ENCODE measurements at regions not wholly inside any gene's neighbourhood (a gene's known extent, or its start where the extent isn't known, plus 50 kb on each side); places are given as distances from the start of the nearest gene placed in this dataset.
A peak's percentile ranks its signal among the peaks of the same experiment; 100 is the strongest.

DNA sequence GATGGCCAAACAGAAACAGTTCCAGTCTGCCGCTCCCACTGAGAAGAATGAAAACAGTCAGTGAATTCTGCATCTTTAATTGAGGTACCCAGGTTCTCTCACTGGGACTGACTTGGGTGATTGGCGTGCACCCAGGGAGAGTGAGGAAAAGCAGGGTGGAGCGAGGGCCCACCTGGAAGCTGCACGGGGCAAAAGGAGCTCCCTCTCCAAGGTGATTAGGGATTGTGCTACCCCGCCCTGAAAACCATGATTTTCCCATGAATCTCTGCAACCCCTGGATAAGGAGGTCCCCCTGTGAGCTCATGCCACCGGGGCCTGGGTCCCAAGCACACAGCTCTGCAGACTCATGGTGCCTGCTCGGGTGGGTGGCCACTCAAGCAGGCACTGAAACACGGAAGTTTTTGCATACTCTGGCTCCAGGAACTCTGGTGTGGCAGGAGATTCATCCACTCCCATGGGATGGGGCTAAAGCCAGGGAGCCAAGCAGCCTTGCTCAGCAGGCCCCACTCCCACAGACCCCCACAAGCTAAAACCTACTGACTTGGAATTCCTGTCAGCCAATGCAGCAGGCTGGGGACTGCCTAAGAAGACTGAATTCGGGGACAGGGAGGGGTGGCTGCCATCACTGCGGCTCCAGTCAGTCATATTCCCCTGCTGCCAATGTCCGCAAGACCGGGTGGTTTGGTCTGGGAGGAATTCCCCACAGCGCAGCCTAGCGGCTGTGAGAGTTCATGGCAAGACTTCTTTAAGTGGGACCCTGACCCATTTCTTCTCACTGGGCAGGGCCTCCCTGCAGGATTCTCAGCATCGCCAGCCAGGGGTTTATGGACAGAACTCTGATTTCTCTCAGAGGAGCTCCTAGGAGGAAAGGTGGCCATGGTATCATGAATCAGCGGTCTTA is 652.2 kb upstream of the RGMB start:
- TF ChIP-seq, protein P1, sequence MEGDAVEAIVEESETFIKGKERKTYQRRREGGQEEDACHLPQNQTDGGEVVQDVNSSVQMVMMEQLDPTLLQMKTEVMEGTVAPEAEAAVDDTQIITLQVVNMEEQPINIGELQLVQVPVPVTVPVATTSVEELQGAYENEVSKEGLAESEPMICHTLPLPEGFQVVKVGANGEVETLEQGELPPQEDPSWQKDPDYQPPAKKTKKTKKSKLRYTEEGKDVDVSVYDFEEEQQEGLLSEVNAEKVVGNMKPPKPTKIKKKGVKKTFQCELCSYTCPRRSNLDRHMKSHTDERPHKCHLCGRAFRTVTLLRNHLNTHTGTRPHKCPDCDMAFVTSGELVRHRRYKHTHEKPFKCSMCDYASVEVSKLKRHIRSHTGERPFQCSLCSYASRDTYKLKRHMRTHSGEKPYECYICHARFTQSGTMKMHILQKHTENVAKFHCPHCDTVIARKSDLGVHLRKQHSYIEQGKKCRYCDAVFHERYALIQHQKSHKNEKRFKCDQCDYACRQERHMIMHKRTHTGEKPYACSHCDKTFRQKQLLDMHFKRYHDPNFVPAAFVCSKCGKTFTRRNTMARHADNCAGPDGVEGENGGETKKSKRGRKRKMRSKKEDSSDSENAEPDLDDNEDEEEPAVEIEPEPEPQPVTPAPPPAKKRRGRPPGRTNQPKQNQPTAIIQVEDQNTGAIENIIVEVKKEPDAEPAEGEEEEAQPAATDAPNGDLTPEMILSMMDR (conservative IDR thresholded peaks at IDR 0.05), result peak; percentile 63
- TF ChIP-seq ZFX (IDR thresholded peaks at IDR 0.05), result no peak

DNA sequence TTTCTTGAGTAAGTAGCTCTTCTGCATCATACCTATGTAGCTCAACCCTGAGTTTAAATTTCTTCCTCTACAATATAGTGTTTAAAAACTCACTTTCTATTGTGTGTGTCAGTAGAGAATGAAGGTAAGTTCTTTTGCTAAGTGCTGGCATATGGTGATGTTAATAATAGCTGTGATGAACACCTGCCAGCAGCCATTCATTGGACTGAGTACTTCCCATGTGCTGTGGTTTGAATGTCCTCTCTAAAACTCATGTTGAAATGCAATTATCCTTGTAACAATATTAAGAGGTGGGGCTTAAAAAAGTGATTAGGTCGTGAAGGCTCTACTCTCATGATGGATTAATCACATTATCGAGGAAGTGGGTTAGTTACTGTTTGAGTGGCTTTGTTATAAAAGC is 645.2 kb upstream of the RGMB start:
- no peak overlapping the region for H3K27ac ChIP-seq
- TF ChIP-seq ZFX (IDR thresholded peaks at IDR 0.05), result no peak
- TF ChIP-seq, protein P1 (conservative IDR thresholded peaks at IDR 0.05), result no peak

More for the DNA sequence above, 652.2 kb upstream of the RGMB start:
- no peak overlapping the region for H3K27ac ChIP-seq

DNA sequence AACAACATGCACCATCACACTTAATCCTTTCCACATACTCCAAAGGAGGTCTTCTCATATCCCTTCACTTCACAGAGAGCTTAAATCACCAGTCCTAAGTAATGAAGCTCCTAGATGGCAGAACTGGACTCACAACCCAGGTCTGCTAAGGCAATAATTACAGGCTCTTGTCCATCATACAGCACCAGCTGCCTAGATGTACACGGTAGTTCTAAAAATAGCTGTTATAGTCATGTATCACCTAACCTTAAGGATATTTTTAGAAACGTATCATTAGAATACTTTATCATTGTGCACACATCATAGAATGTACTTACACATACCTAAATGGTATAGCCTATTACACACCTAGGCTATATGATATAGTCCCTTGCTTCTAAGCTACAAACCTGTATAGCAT is 644.6 kb upstream of the RGMB start:
- TF ChIP-seq ZFX (IDR thresholded peaks at IDR 0.05), result no peak
- TF ChIP-seq, protein P1 (conservative IDR thresholded peaks at IDR 0.05), result no peak

DNA sequence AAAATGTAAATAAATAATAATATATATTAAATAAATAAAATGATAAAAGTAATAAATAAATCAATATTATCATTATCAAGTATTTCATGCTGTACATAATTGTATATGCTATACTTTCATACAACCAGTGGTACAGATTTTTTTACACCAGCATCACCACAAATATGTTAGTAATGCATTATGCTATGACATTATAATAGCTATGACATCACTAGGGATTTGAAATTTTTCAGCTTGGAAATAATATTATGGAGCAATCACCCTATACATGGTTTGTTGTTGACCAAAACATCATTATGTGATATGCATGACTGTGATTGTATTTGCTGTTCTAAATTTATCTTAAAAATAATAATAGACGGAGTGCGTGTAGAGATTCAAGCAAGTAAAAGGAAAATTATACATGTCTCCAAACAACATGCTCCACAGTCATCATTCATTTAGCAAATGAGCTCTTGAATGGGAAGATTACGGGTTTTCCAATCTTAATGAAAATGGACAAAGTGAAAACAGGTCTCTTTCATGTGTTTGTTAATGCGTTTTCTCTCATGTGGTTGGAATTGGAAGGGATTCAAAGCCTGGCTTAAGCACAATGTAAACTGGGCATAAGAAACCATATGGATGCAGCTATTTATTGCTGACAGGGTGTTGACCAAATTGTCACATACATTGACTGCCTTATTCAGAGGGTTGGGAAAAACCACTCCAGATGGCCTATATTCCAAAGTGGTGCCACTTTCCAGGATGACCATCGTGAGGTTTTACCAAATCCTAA is 643.0 kb upstream of the RGMB start:
- H3K27ac ChIP-seq, result no peak overlapping the region
- no peak for TF ChIP-seq ZFX (IDR thresholded peaks at IDR 0.05)
- TF ChIP-seq, protein P1 (conservative IDR thresholded peaks at IDR 0.05), result no peak

More for the DNA sequence above, 644.6 kb upstream of the RGMB start:
- no peak overlapping the region for H3K27ac ChIP-seq

DNA sequence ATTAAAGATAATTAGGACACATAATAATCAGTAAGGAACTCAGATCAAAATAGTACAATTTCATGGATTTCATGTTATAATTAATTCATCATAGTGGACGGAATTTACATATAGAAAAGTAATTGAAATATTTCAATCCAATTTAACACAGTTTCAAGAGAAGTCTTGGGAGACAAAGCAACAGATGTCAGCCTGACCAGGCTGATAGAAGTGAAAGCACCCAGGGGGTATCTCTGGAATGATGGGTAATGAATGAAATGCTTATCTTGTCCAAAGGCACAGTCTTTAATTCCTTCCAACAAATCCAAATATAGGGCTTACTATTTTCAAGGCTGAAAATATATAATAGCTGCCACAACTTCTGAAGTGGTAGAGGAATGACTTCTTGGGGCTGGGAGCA is 629.3 kb upstream of the RGMB start:
- TF ChIP-seq, protein P1 (conservative IDR thresholded peaks at IDR 0.05), result no peak
- TF ChIP-seq ZFX (IDR thresholded peaks at IDR 0.05), result no peak
- H3K27ac ChIP-seq, result no peak overlapping the region

DNA sequence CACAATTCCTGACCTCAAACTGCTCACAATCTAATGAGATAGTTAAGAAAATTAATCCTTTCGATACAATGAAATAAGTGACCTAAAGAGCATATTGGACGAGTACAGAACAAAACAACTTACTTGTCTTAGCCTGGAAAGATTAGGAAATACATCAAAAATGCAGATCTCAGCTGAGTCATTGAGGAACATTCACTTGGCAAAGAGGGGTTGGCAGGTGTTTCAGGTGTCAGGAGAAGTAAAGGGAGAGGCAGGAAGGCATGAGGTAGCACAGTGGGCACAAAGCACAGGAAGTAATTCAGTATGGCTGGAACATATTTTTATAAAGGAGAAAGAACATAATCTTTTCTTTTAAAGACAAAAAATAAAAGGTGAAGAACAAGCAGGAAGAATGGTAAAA is 628.8 kb upstream of the RGMB start:
- TF ChIP-seq, protein P1 (conservative IDR thresholded peaks at IDR 0.05), result no peak
- TF ChIP-seq ZFX (IDR thresholded peaks at IDR 0.05), result no peak
- no peak overlapping the region for H3K27ac ChIP-seq

DNA sequence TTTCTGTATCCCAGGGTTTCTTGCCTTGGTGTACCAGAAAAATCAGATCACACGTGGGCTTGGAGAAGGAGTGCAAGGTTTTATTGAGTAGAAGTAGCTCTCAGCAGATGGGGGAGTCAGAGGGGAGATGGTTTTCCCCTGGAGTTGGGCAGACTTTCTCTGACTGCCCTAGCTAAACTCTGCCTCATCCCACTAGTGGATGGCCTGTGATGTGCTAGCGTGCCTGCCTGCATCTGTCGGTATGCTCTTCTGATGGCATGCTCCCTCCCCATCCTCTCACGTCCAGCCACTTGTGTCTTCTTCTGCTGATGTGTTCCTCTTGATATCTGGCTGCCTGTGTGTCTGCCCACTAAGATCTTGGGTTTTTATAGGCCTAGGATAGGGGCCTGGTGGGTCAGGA is 616.1 kb upstream of the RGMB start:
- no peak overlapping the region for H3K27ac ChIP-seq
- no peak for TF ChIP-seq ZFX (IDR thresholded peaks at IDR 0.05)
- TF ChIP-seq, protein P1 (conservative IDR thresholded peaks at IDR 0.05), result no peak

All from C4-2B (cell line).